ENCODE measurements at regions not wholly inside any gene's neighbourhood (a gene's known extent, or its start where the extent isn't known, plus 50 kb on each side); places are given as distances from the start of the nearest gene placed in this dataset.

GRCh38 chr2:137775529-137775928, 188.7 kb upstream of the HNMT start:
- TF ChIP-seq CTCF (IDR thresholded peaks at IDR 0.05) (no peak), EP300 (IDR thresholded peaks at IDR 0.05) (no peak)

Data from ovary (tissue), 3 donors.